ENCODE measurements at regions not wholly inside any gene's neighbourhood (a gene's known extent, or its start where the extent isn't known, plus 50 kb on each side); places are given as distances from the start of the nearest gene placed in this dataset.

- TF ChIP-seq ZBTB49 (tag by site-specific recombination; IDR thresholded peaks at IDR 0.05; ENCODE audit: low read depth) (no peak), ZNF280D (tag by site-specific recombination; IDR thresholded peaks at IDR 0.05) (no peak), YY1 (tag by site-specific recombination; IDR thresholded peaks at IDR 0.05) (no peak), ZNF747 (tag by site-specific recombination; IDR thresholded peaks at IDR 0.05) (no peak), ZBTB7A (tag by site-specific recombination; IDR thresholded peaks at IDR 0.05; ENCODE audit: low read depth) (no peak), RBAK (tag by site-specific recombination; IDR thresholded peaks at IDR 0.05) (no peak), SALL2 (tag by site-specific recombination; IDR thresholded peaks at IDR 0.05; ENCODE audit: borderline replicate concordance) (no peak)
These were observed 66.6 kb upstream of the TAMM41 start (continued) for GRCh38 chr3:11913316-11913715.

DNA sequence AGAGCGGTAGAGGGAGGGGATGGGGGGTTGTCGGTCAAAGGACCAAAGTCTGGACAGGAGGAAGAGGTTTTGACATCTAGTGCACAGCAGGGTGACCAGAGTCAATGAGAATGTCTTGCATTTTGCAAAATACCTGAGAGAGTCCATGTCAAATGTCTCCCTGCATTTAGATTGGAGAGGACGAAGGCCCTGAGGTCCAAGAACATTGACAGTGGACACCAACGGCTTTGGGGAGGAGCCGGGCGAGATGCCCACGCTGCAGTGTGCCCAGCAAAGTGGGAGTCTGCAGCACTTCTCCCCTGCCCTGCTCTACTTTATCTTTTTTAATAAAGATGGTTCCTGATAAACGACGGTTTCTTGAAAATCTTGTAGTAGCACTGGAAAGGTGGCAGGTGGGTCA lies 67.4 kb upstream of the TAMM41 start:
- TF ChIP-seq ZBTB17 (tag by site-specific recombination; IDR thresholded peaks at IDR 0.05) (no peak), ZNF830 (tag by site-specific recombination; IDR thresholded peaks at IDR 0.05; ENCODE audit: low read depth) (no peak), ZNF837 (tag by site-specific recombination; IDR thresholded peaks at IDR 0.05) (no peak)
- H3K4me1 ChIP-seq (ENCODE audit: control insufficient read depth, insufficient read depth, low read length) = no peaks in the 10 kb centered on the region
- POLR2A ChIA-PET = no interaction called here
- no peak overlapping the region for H3K27ac ChIP-seq (ENCODE audit: extremely low read depth, low read depth, low read length)
- no peak overlapping the region for H3K4me3 ChIP-seq (ENCODE audit: low read depth, low read length)
- CTCF ChIA-PET = no interaction called here
- no peaks in the 10 kb centered on the region for H3K36me3 ChIP-seq (ENCODE audit: control insufficient read depth in 2 of 2, insufficient read depth in 1 of 2, low read length in 2 of 2)
- H3K9me3 ChIP-seq (ENCODE audit: control insufficient read depth, insufficient read depth, low read depth, low read length) = no peaks in the 10 kb centered on the region

GRCh38 chr3:11914651-11915050 lies 68.0 kb upstream of the TAMM41 start:
- Histone ChIP-seq H3K27ac (ENCODE audit: extremely low read depth, low read depth, low read length) (no peak overlapping the region), H3K9me3 (ENCODE audit: control insufficient read depth, insufficient read depth, low read depth, low read length) (no peaks in the 10 kb centered on the region), H3K4me3 (ENCODE audit: low read depth, low read length) (no peak overlapping the region), H3K4me1 (ENCODE audit: control insufficient read depth, insufficient read depth, low read length) (no peaks in the 10 kb centered on the region), H3K36me3 (ENCODE audit: control insufficient read depth in 2 of 2, insufficient read depth in 1 of 2, low read length in 2 of 2) (no peaks in the 10 kb centered on the region)
- ChIA-PET POLR2A (no interaction called here), CTCF (no interaction called here)
- TF ChIP-seq ZNF701 (tag by site-specific recombination; IDR thresholded peaks at IDR 0.05) (no peak), GLIS1 (tag by site-specific recombination; IDR thresholded peaks at IDR 0.05) (no peak), ZNF518A (tag by site-specific recombination; conservative IDR thresholded peaks at IDR 0.05; ENCODE audit: low read depth) (no peak)
- TF ChIP-seq, protein P1, sequence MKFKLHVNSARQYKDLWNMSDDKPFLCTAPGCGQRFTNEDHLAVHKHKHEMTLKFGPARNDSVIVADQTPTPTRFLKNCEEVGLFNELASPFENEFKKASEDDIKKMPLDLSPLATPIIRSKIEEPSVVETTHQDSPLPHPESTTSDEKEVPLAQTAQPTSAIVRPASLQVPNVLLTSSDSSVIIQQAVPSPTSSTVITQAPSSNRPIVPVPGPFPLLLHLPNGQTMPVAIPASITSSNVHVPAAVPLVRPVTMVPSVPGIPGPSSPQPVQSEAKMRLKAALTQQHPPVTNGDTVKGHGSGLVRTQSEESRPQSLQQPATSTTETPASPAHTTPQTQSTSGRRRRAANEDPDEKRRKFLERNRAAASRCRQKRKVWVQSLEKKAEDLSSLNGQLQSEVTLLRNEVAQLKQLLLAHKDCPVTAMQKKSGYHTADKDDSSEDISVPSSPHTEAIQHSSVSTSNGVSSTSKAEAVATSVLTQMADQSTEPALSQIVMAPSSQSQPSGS (tag by site-specific recombination; IDR thresholded peaks at IDR 0.05; ENCODE audit: low read depth) = no peak
